Non-pigmented ciliary epithelial cell (primary cell): ENCODE measurements at regions not wholly inside any gene's neighbourhood (a gene's known extent, or its start where the extent isn't known, plus 50 kb on each side); places are given as distances from the start of the nearest gene placed in this dataset.

Source experiments
- DNase-seq: peaks from one replicate; pipeline ENCODE4 v3.0.0-alpha.2; 2010; ENCODE audit warnings: low read depth

GRCh38 chr3:194993896-194994295 is 277.1 kb downstream of the XXYLT1 start:
- no peak for DNase-seq

- no peak for DNase-seq
Observed at GRCh38 chr3:194994551-194994981, 276.4 kb downstream of the XXYLT1 start.

- DNase-seq, result no peak
Observed at GRCh38 chr3:194995334-194995733, 275.6 kb downstream of the XXYLT1 start.

- DNase-seq, result no peak
Observed at GRCh38 chr3:194995922-194996321, 275.0 kb downstream of the XXYLT1 start.

GRCh38 chr3:194996746-194997145 is 274.2 kb downstream of the XXYLT1 start:
- no peak for DNase-seq

- DNase-seq, result no peak
Observed at GRCh38 chr3:194998417-194998816, 272.5 kb downstream of the XXYLT1 start.

GRCh38 chr3:194998948-194999347 is 272.0 kb downstream of the XXYLT1 start:
- DNase-seq, result no peak

- no peak for DNase-seq
Observed at GRCh38 chr3:194999491-194999890, 271.5 kb downstream of the XXYLT1 start.

- DNase-seq, result no peak
Observed at GRCh38 chr3:195001261-195001660, 269.7 kb downstream of the XXYLT1 start.

GRCh38 chr3:195001961-195002861 is 268.7 kb downstream of the XXYLT1 start:
- DNase-seq, result no peak

GRCh38 chr3:195003006-195003892 is 267.7 kb downstream of the XXYLT1 start:
- no peak for DNase-seq

- no peak for DNase-seq
Observed at GRCh38 chr3:195003893-195004289, 267.1 kb downstream of the XXYLT1 start.

GRCh38 chr3:195004512-195005250 is 266.3 kb downstream of the XXYLT1 start:
- DNase-seq, result no peak

GRCh38 chr3:195005251-195005620 is 265.7 kb downstream of the XXYLT1 start:
- DNase-seq, result no peak

- DNase-seq, result no peak
Observed at GRCh38 chr3:195005759-195006510, 265.0 kb downstream of the XXYLT1 start.

GRCh38 chr3:195007151-195007550 is 263.8 kb downstream of the XXYLT1 start:
- DNase-seq, result no peak

- DNase-seq, result no peak
Observed at GRCh38 chr3:195007766-195008165, 263.2 kb downstream of the XXYLT1 start.

GRCh38 chr3:195008816-195009215 is 262.1 kb downstream of the XXYLT1 start:
- no peak for DNase-seq

GRCh38 chr3:195009616-195010015 is 261.3 kb downstream of the XXYLT1 start:
- DNase-seq, result no peak

GRCh38 chr3:195010551-195011100 is 260.3 kb downstream of the XXYLT1 start:
- DNase-seq, result no peak

- DNase-seq, result no peak
Observed at GRCh38 chr3:195011231-195011834, 259.6 kb downstream of the XXYLT1 start.
